Germinal center (tissue), 1 donor: ENCODE measurements at regions not wholly inside any gene's neighbourhood (a gene's known extent, or its start where the extent isn't known, plus 50 kb on each side); places are given as distances from the start of the nearest gene placed in this dataset.

ENCODE experiments used
- DNase-seq: peaks from one replicate; pipeline ENCODE4 v3.0.0; 2012; ENCODE audit warnings: mixed read lengths, low spot score

GRCh38 chr1:117678246-117678977 is 72.6 kb downstream of the TENT5C start:
- no peak for DNase-seq

DNA sequence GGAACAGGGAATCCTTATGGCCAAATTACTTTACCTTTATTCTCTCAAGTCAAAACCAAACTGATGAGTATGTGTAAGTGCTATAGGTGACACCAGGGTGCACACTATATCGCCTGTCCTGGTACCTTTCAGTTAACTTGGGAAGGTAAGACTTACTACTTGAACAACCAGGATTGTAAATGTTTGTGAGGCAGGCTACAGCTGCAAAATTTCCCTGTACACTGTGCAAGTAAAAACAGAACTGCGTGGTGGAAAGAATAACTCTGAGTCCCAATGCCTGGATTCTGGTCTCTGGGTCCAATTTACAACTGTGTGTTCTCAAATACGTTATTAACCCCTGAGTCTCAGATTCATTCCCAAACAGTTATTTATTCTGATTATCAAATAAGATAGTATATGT is 73.5 kb downstream of the TENT5C start:
- no peak for DNase-seq

DNA sequence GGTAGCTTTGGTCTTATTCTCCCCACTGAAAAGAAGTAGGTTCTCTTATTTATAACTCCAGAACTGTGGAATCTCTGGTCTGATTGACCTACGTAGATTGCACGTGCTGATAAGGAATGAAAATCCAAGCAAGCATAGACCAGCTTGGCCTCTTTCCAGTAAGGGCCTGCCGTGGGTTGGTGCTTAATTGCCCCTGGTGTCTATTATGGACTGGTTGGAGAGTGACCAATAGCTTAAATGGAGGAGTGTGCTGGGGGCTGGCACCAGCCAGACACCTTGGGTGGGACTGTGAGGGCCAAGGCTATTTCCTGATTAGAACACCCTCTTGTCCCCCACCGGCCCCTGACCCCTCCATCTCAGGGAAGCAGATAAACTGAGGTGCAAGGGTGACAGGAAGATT is 74.0 kb downstream of the TENT5C start:
- DNase-seq: no peak

GRCh38 chr1:117680316-117681002 is 74.6 kb downstream of the TENT5C start:
- no peak for DNase-seq

DNA sequence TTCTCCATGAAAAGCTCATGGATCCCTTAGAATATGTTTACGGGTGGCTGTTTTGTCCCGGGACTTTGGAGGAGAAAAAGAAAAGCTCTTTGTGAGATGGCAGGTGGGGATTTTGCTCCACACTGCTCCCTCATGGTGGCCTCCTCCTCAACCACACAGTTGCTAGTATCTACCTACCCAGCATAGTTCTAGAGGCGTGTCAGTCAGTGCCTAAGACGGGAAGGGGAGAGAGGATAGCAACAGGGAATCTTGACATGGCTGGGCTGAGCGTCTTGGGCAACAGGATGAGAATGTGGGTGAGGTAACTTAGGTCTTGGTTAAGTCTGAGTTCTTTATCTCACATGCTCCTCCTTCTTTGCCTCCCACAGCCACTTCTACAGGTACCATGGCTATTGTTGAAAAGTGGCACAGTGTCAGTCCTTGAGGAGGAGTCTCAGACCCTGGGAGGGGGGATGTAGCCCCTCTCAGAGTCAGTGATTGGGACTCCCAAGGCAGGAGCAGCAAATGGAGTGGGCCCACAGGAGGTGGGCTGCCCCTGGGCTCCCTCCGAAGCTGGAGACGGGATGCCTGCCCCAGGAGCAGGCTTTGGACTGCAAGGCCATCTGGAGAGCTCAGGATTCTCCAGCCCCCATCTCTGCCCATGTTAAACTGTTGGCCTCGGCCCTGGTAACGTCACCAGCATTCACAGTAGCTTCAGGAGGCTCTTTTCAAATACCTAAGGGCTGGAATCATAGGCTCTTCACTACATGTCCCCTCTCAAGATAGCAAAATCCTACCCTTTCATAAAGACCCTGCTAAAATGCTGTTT is 75.4 kb downstream of the TENT5C start:
- DNase-seq: no peak

DNA sequence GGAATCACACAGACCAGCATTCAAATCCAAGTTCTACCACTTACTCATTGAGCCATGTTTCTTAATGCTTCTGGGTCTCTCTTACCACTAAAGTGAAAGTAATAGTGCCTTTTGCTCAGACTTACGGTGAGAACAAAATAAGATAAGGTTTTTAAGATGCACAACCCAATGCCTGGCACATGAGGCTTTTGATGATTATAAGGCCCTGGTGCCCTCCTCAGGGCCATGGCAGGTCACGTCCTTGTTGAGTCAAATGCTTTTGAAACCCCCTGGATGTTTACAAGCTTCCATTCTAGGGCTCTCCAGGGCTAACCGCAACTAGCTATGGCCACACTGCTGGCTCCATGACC is 76.0 kb downstream of the TENT5C start:
- no peak for DNase-seq

- DNase-seq: no peak
Measured at GRCh38 chr1:117682372-117682771, 76.5 kb downstream of the TENT5C start.

- DNase-seq: no peak
Measured at GRCh38 chr1:117683571-117684285, 77.9 kb downstream of the TENT5C start.

DNA sequence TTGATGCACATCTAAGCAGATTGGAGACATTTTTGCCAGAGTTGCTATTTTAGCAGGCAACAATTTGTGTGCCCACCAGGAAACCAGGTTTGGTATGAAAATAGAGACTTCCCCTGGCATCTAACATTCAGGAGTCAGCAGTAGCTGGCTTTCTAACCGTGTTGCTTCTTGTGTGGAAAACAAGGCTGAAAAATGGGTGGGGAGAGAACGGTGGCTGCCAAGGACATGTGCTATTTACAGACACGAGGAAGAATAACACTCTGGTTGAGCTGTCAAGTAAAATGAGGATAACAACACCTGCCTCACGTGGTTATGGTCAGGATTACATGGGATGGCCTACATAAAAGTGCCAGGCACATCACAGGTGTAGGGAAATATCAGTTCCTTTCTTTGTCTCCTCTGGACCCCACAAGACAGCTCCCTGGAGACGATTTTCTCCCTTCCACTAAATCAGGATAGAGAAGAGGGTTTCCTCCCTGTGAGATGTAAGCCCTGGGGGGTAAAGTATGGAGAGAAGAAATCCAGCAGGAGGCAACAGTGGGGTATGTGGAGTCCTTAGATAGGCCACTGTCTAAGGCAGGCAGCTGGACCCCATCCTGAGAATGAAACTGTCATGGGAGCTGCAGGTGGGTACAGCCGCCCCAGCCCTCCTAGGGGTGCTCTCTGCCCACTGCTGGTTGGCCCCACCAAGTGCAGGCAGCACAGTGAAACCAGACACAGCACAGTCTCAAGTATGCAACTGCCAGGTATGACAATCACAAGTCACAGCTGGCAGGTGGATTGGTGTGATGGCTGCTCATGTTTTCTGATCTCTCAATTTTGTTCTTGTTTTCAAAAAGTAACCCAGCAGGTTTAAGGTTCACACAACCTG is 80.3 kb downstream of the TENT5C start:
- no peak for DNase-seq

DNA sequence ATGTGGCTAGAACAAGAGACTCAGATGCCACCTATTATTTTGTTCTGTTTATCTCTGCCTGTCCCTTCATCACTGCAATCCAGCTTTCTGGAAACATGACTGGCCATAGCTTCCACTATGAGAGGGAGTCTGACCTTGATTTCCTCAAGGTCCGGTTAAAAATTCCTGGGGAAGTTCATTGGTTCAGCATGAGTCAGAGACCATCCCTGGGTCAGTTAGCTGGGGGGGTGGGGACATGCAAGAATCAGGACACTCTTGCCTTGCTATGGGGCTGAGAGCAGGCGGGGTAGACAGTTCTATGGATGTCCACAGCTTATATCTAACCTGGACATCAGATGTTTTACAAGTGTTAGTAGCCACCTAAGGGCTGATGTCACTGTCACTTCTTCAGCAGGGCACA is 81.1 kb downstream of the TENT5C start:
- DNase-seq: no peak

GRCh38 chr1:117689997-117690625 is 84.3 kb downstream of the TENT5C start:
- no peak for DNase-seq

DNA sequence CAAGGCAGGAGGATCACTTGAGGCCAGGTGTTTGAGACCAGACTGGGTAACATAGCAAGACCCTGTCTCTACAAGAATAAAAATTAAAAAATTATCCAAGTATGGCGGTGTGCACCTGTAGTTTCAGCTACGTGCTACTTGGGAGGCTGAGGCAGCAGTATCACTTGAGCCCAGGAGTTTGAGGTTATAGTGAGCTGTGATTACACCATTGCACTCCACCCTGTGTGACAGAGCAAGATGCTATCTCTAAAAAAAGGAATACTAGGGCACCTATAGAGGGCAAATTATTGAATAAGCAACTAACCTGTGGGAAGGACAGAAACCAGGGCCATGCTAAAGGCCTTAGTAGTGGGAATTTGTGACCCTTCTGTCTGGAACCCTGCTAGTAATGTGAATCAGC is 86.1 kb downstream of the TENT5C start:
- no peak for DNase-seq

DNA sequence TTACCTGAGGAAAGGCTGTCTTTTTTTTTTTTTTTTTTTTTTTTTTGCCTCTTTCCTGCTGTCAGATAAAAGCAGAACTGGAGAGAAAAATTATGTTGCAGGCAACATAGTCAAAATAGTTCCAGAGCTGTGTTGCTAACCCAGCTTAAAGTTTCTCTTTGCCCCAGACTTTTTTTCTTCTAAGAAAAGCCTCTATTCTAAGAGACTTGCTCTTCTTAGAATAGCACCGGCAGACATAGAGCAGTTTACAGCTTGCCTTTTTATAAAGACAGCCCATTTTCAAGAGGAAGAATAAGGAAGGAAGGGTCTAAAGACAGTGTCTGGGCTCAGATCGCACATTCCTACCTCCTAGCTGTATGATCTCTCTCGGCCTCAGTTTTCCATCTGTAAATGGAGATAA is 88.7 kb downstream of the TENT5C start:
- DNase-seq: no peak

DNA sequence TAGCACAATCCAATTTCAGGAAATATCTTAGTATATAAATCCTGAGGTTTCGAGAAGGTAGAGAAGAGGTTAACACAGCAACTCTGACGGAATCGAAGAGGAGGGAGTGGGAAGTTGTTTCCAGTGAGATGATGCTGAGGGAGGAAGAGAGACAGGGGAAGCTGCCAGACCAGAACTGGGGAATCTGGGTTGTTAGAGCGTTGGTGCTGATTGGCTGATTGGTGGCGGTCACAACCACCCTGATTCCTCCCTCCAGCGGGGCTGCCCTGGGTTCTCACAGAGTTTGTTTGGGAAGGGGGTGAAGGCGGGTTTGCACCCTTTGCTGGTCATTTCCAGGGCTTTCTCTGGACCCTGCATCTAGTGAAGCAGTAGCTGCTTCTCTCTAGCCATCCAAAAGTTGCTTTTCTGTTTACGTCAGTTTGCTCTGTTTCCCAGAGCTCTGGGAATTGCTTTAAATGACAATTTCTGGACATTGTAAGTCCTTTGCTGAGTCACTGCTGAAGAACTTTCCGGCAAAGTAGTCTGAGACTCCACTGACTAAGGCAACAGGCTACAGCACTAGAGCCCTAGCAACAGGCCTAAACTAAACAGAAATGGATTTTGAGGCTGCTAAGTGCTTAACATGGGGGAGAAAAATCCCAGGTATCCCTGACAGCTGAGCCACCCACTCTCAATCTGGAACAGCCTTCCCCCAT is 90.1 kb downstream of the TENT5C start:
- no peak for DNase-seq

DNA sequence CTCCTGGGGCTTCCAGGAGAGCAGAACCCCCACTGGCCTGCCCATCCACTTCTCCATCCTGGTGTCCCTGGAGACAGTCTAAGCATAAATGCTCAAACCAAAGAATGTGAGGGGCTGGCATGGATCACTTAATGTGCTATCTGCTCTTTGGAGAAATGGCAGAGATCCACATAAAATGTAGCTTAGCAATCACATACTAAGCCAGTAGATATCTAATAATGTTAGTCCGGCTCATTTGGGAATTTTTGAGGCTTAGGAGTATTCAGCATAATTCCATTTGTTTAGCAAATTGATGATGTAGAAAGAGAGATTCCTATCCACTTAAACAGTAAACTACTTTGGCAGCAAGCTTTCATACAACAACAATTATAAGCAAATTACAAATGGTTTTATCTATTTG is 90.7 kb downstream of the TENT5C start:
- no peak for DNase-seq

DNA sequence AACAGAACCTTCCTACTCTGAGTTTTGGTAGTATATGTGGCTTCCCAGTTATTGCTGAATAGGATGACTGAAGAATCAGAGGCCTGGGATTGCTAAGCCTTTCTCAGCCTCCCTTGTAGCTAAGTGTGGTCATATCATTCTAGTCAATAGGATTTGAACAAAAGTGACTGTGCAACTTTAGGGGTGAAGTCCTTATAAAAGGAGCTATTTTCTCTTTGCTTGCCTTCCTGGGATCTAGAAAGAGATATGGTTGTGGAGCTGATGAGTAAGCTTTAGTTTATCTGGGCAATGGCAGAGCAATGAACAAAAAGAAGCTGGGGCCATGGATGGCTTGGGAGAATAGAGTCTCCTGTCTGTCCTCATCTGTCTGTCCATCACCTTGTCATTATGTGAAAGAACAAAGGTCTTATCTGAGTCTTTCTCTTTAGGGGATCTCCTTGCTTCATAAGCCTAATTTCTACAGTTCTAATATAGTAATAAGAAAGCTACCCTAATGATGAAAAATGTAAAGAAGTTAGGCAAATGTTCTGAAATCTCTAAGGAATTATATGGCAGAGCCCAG is 91.5 kb downstream of the TENT5C start:
- no peak for DNase-seq

GRCh38 chr1:117698398-117699160 is 92.7 kb downstream of the TENT5C start:
- DNase-seq: no peak

GRCh38 chr1:117699953-117700352 is 94.1 kb downstream of the TENT5C start:
- no peak for DNase-seq

DNA sequence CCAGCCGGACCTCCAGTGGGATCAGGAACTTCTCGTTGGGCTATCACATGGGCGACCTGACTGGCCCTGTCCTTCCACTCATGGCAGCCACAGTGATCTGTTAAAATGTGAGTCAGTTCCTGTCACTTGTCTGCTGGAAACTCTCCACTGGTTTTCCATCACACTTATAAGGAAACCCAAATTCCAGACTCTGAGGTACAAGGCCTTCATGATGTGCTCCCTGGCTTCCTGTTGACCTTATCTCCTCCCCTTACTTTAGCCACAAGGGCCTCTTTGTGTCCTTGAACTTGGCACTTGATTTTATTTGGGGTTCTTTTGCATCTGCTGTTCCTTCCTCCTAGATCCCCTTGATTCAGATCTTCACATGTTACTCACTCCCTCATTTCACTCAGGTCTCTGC is 96.8 kb downstream of the TENT5C start:
- DNase-seq: no peak
